Small intestine (tissue), 7 donors: ENCODE measurements at regions not wholly inside any gene's neighbourhood (a gene's known extent, or its start where the extent isn't known, plus 50 kb on each side); places are given as distances from the start of the nearest gene placed in this dataset.

Experiments
- DNase-seq, 2 donors: peaks; one replicate each; pipeline versions ENCODE4 v3.0.0 to v3.0.0-alpha.2; 2013
- FAIRE-seq: peaks from 2 replicates; lab custom pipeline; 2012; peaks lifted over from hg19 to GRCh38; lab: Jason Lieb, UNC
- H3K27ac ChIP-seq, 3 donors: one replicate each; pipeline ENCODE4 v1.5.1; 2013; ENCODE audit warnings: low read length in 2 of 3, mild to moderate bottlenecking in 2 of 3, control low read depth in 1 of 3, inconsistent platforms in 1 of 3, low read depth in 1 of 3, moderate library complexity in 1 of 3
- H3K27me3 ChIP-seq, 3 donors: one replicate each; pipeline ENCODE4 v1.6.1; 2013; ENCODE audit warnings: low read length in 3 of 3, inconsistent platforms in 1 of 3; ENCODE audit not compliant: control insufficient read depth in 3 of 3, insufficient read depth in 3 of 3
- H3K36me3 ChIP-seq, 3 donors: one replicate each; pipeline ENCODE4 v1.6.1; 2013; ENCODE audit warnings: low read length in 3 of 3, inconsistent platforms in 1 of 3, low read depth in 1 of 3, mild to moderate bottlenecking in 1 of 3, moderate library complexity in 1 of 3; ENCODE audit not compliant: control insufficient read depth in 3 of 3, insufficient read depth in 2 of 3
- H3K4me1 ChIP-seq, 3 donors: one replicate each; pipeline ENCODE4 v1.6.1; 2013; ENCODE audit warnings: low read length in 2 of 3, inconsistent platforms in 1 of 3, low read depth in 1 of 3, mild to moderate bottlenecking in 1 of 3, moderate library complexity in 1 of 3; ENCODE audit not compliant: control insufficient read depth in 3 of 3, insufficient read depth in 2 of 3
- H3K4me3 ChIP-seq, 3 donors: one replicate each; pipeline ENCODE4 v1.5.1; 2013; ENCODE audit warnings: low read length in 3 of 3, control low read depth in 1 of 3, inconsistent platforms in 1 of 3, low read depth in 1 of 3, mild to moderate bottlenecking in 1 of 3, moderate library complexity in 1 of 3
- H3K9me3 ChIP-seq, 2 donors: one replicate each; pipeline ENCODE4 v1.6.1; 2013; ENCODE audit warnings: low read depth in 1 of 2, low read length in 1 of 2; ENCODE audit not compliant: control insufficient read depth in 2 of 2, insufficient read depth in 1 of 2
- WGBS, 3 donors: extraction: QIAGEN DNeasy Blood & Tissue Kit; methylation state at CpG; one replicate each; pipeline ENCODE4 v1.1.7; 2013; 5-methylcytosine and 5-hydroxymethylcytosine counted together
- donor health status: healthy with polysubstance abuse.
- donor health status: control.
- donor health status: control.
- donor health status: Bipolar disorder and iron deficiency.
- donor health status: healthy.

GRCh38 chr18:76547296-76547695 is 52.3 kb upstream of the ZNF516 start:
- WGBS, 3 donors: 80 to 82% (median 82%) methylated on average over 11 of the region's 11 CpGs
- FAIRE-seq (no peak), DNase-seq (no peak)
- Histone ChIP-seq H3K36me3 (no peaks in the 10 kb centered on the region), H3K9me3 (no peaks in the 10 kb centered on the region), H3K4me3 (no peak overlapping the region), H3K4me1 (no peaks in the 10 kb centered on the region), H3K27me3 (no peaks in the 10 kb centered on the region), H3K27ac (no peak overlapping the region)

GRCh38 chr18:76546436-76546835 is 51.4 kb upstream of the ZNF516 start:
- H3K4me1 ChIP-seq: no peaks in the 10 kb centered on the region
- FAIRE-seq (no peak), DNase-seq (no peak)
- H3K27me3 ChIP-seq: no peaks in the 10 kb centered on the region
- no peak overlapping the region for H3K27ac ChIP-seq
- WGBS, 3 donors: 55 to 68% (median 59%) methylated on average over 6 of the region's 6 CpGs
- no peak overlapping the region for H3K4me3 ChIP-seq
- no peaks in the 10 kb centered on the region for H3K36me3 ChIP-seq
- H3K9me3 ChIP-seq: no peaks in the 10 kb centered on the region

GRCh38 chr18:76546088-76546435 is 51.0 kb upstream of the ZNF516 start:
- Histone ChIP-seq H3K4me1 (no peaks in the 10 kb centered on the region), H3K27ac (no peak overlapping the region), H3K9me3 (no peaks in the 10 kb centered on the region), H3K4me3 (no peak overlapping the region), H3K36me3 (no peaks in the 10 kb centered on the region), H3K27me3 (no peaks in the 10 kb centered on the region)
- 44 to 58% (median 57%) methylated on average over 7 of the region's 7 CpGs for WGBS, 3 donors
- DNase-seq: no peak
- no peak for FAIRE-seq

- Histone ChIP-seq H3K27me3 (peaks cover 0 to under 1% (median 0%) of the 10 kb centered on the region in 3 donors), H3K4me1 (no peaks in the 10 kb centered on the region), H3K9me3 (no peaks in the 10 kb centered on the region), H3K27ac (no peak overlapping the region), H3K4me3 (no peak overlapping the region), H3K36me3 (no peaks in the 10 kb centered on the region)
- 81 to 86% (median 83%) methylated on average over 14 of the region's 14 CpGs for WGBS, 3 donors
- DNase-seq: no peak
- no peak for FAIRE-seq
Measured at GRCh38 chr18:76545433-76546087, 50.5 kb upstream of the ZNF516 start.

- DNase-seq: no peak
- no peak for FAIRE-seq
- no peaks in the 10 kb centered on the region for H3K4me1 ChIP-seq
- 83 to 88% (median 86%) methylated on average over 10 of the region's 10 CpGs for WGBS, 3 donors
- H3K9me3 ChIP-seq: no peaks in the 10 kb centered on the region
- H3K27me3 ChIP-seq: peaks cover 0 to 2% (median 0%) of the 10 kb centered on the region in 3 donors
- H3K27ac ChIP-seq: no peak overlapping the region
- H3K36me3 ChIP-seq: no peaks in the 10 kb centered on the region
- no peak overlapping the region for H3K4me3 ChIP-seq
Measured at GRCh38 chr18:76544511-76545345, 49.7 kb upstream of the ZNF516 start.
